Left lobe of liver (tissue), 2 donors: ENCODE measurements at regions not wholly inside any gene's neighbourhood (a gene's known extent, or its start where the extent isn't known, plus 50 kb on each side); places are given as distances from the start of the nearest gene placed in this dataset.

Experiments
- ATAC-seq: fragments of 200-7000 bp; cut with Tn5 transposase; one replicate; pipeline ENCODE4 v1.9.1; 2020; ENCODE audit warnings: mild to moderate bottlenecking, moderate library complexity
- DNase-seq: peaks from one replicate; pipeline ENCODE4 v3.0.0-alpha.2; 2020; ENCODE audit warnings: low spot score
- donor health status: DM: no; HTN: no; CAD: no; lungs with moderate emphysema.
- donor health status: DM: no; HTN: yes; CAD: no.

- ATAC-seq (no peak), DNase-seq (no peak)
These were observed 223.9 kb upstream of the GLI3 start for GRCh38 chr7:42460933-42461332.

- DNase-seq (no peak), ATAC-seq (no peak)
These were observed 223.1 kb upstream of the GLI3 start for GRCh38 chr7:42460148-42460547.

- DNase-seq = no peak
- no peak for ATAC-seq
These were observed 220.7 kb upstream of the GLI3 start for GRCh38 chr7:42457663-42458062.

GRCh38 chr7:42456756-42457276 lies 219.8 kb upstream of the GLI3 start:
- no peak for DNase-seq
- no peak for ATAC-seq

- DNase-seq (no peak), ATAC-seq (no peak)
These were observed 219.3 kb upstream of the GLI3 start for GRCh38 chr7:42456267-42456666.

GRCh38 chr7:42453931-42454361 lies 216.9 kb upstream of the GLI3 start:
- no peak for ATAC-seq

GRCh38 chr7:42452356-42452755 lies 215.3 kb upstream of the GLI3 start:
- ATAC-seq (no peak), DNase-seq (no peak)

More at GRCh38 chr7:42453931-42454361, 216.9 kb upstream of the GLI3 start:
- no peak for DNase-seq

GRCh38 chr7:42449431-42449830 lies 212.4 kb upstream of the GLI3 start:
- ATAC-seq (no peak), DNase-seq (no peak)

GRCh38 chr7:42448901-42449300 lies 211.9 kb upstream of the GLI3 start:
- DNase-seq = no peak
- no peak for ATAC-seq

GRCh38 chr7:42445691-42446090 lies 208.7 kb upstream of the GLI3 start:
- ATAC-seq (no peak), DNase-seq (no peak)

- no peak for ATAC-seq
These were observed 203.9 kb upstream of the GLI3 start for GRCh38 chr7:42440951-42441350.

GRCh38 chr7:42432644-42433043 lies 195.6 kb upstream of the GLI3 start:
- no peak for DNase-seq
- no peak for ATAC-seq

More at GRCh38 chr7:42440951-42441350, 203.9 kb upstream of the GLI3 start:
- no peak for DNase-seq

GRCh38 chr7:42431873-42432272 lies 194.9 kb upstream of the GLI3 start:
- DNase-seq (no peak), ATAC-seq (no peak)

GRCh38 chr7:42429339-42429738 lies 192.3 kb upstream of the GLI3 start:
- DNase-seq (no peak), ATAC-seq (no peak)

- ATAC-seq = no peak
- DNase-seq = no peak
These were observed 189.2 kb upstream of the GLI3 start for GRCh38 chr7:42426163-42426562.

GRCh38 chr7:42414941-42415505 lies 178.0 kb upstream of the GLI3 start:
- ATAC-seq (no peak), DNase-seq (no peak)

GRCh38 chr7:42414028-42414427 lies 177.0 kb upstream of the GLI3 start:
- ATAC-seq (no peak), DNase-seq (no peak)

- ATAC-seq (no peak), DNase-seq (no peak)
These were observed 172.3 kb upstream of the GLI3 start for GRCh38 chr7:42409296-42409695.

GRCh38 chr7:42407833-42408232 lies 170.8 kb upstream of the GLI3 start:
- no peak for DNase-seq
- ATAC-seq = no peak

- DNase-seq = no peak
- ATAC-seq = no peak
These were observed 170.2 kb upstream of the GLI3 start for GRCh38 chr7:42407021-42407710.

GRCh38 chr7:42406358-42406757 lies 169.3 kb upstream of the GLI3 start:
- DNase-seq = no peak
- no peak for ATAC-seq

GRCh38 chr7:42405782-42406181 lies 168.8 kb upstream of the GLI3 start:
- ATAC-seq (no peak), DNase-seq (no peak)

- ATAC-seq = no peak
- no peak for DNase-seq
These were observed 166.8 kb upstream of the GLI3 start for GRCh38 chr7:42403831-42404230.
